Fibroblast of skin of abdomen (primary cell): ENCODE measurements at regions not wholly inside any gene's neighbourhood (a gene's known extent, or its start where the extent isn't known, plus 50 kb on each side); places are given as distances from the start of the nearest gene placed in this dataset.
A peak's percentile ranks its signal among the peaks of the same experiment; 100 is the strongest.

Source experiments
- DNase-seq: peaks from one replicate; pipeline ENCODE4 v3.0.0-alpha.2; 2013

DNA sequence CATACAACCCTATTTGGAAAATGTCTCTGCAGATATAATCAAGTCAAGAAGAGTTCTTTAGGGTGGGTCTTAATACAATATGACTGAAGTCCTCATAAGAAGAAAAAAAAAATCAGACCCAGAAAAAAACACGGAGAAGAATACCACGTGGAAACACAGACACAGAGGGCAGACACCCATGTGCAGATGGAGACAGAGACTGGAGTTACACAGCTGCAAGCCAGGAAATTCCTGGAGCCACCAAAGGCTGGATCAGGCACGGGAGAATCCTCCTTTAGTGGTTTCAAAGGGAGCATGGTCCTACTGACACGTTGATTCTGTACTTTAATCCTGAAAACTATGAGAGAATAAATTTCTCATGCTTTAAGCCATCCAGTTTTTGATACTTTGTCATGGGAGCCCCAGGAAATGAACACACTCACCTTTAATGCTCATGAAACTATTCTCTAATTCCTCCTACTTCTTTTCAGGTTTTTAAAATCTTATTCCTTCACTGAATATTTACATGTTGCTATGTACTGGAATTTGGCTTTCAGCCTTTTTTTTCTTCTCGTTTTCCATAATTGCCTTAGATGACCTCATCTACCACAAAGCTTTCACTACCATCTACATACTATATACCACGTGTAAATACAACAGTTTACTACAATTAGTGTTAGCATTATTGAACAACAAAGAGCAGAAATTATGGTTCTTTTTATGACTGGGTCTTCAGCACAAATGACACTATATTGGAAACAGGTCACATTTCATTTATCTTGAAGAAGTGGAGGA is 529.1 kb downstream of the IRS1 start:
- DNase-seq, result no peak

DNA sequence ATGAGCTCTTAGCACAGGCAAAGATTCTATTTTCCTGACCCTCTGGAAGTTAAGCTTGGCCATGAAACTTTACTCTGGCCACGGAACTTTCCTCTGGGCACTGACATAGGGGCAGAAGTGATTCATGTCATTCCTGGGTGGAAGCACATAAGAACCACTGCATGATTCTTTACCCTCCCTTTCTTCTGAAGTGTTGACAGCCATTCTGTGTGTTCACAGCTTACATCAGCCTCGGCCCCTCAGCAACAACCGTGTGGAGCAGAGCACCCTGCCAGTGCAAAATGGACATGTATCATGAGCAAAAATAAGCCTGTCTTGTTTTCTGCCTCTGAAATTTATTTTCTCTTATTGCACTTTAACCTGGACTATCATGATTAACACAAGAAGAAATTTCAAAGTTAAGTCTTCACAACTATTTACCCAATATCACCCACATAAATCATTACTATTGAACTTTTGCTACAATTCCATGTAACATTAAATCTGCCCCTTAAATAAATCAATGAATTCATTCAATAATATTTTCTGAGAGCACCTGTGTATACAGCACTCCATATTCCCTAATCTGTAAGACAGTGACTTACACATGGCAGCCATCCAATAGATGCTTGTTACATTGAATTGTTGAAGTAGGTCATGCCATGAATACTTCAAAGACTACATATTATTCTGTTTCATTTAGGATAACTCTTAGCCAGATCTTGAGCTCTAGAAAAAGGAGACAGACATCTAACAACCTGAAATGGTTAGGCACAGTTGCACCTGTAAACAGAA is 531.9 kb downstream of the IRS1 start:
- peak; percentile 44 for DNase-seq

DNA sequence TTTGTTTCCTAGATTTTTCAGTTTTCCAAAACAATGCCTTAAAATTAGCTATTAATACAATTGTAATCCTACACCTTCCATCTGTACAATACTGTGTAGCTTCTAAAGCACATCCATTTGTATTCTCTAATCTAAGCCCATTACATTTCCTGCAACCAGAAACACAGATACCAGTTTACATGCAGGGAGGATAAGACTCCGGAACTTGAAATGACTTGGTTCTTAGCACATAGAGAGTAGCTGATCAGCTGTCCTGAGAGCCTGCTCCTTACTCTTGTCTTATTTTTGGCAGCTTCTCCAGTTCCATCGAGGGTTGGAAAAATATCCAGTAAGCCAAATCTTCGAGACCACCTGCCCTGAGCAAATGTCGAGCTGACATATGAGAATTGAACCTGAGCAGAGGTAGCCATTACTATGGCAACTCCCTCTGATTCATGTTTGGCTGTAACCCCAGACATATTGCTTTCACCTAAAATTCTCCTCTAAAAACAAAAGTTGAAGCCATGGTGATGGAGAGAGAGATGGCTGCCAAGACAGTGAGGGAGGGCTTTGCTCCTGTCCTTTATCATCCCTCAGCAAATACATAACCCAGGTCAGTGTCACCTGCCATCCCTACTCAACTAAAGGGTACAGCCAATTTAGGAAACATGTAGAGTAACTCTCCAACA is 542.8 kb downstream of the IRS1 start:
- no peak for DNase-seq

DNA sequence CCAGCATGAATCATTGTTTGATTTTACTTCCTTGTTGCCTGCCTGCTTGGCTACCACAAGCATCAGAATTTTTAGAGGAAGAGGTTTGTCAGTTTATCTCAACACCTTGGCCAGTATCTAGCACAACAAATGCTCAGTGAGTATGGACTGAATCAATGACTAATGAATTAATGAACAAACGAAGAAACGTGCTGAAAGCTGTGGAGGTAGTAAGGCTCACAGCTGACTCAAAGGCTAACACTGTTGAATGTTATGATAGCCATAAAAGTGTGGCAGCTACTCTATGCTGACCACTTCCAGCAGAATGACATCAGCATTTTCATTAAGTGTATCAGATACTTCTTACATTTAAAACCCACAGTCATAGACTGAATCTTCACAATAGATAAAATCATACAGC is 543.4 kb downstream of the IRS1 start:
- peak; percentile 39 for DNase-seq

DNA sequence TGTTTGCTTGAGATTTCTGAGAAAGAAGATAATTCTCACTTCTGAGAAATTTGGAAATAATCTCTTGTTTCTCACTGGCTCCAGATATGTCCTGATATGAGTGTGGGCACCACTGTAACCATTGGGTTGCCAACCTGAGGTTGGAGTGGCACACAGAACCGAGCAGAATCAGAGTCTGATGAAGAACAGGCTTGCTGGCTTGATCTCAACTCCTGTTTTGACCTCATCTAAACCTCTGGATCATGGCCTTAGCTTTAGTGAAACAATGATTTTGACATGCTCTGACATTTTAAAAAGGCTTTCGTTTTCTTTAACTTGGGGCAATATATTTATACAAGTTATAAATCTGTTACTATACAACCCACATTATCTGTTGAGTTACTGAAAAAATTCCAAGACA is 548.0 kb downstream of the IRS1 start:
- no peak for DNase-seq

DNA sequence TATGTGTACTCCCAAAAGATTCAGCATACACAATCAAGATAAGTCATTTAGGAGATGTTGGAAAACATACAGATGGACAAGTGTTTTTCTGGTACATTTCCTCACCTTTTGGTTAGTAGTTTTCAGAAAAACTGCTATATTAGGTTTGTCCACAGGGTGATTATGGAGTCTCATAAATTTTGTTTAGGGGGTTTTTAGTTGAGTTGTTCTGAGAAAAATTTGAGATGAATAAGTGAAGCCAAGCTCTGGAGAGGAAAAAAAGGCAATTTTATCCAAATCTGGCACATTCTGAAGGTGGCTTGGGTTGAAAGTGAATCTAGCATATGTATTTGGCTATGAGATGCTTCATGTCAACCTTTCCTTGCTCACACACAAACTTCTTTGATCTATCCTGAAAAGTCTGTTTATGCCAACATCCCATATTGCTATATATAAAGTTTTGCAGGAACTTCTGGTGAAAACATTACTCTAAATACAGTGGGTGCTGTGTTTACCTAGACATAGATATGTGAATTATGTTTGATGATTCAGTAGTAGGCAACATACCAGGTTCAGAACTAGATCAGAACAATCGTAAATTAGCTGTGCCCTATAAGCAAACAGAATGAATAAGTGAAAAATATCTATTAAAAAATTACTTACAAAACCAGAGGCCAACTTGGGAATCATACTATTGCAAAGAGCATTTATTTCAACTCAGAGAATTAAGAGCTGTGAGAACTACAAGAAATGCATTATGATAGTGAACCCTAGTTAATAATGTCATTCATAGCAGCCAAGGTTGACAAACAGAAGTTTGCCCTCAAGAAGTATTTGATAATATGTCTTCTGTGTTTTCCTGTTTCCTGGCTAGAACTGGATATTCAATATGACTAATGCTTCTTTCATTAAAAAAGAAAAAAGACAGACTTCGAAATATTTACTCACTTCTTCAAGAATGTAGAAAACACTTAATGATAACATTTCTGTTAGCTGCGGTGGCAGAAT is 552.0 kb downstream of the IRS1 start:
- no peak for DNase-seq

DNA sequence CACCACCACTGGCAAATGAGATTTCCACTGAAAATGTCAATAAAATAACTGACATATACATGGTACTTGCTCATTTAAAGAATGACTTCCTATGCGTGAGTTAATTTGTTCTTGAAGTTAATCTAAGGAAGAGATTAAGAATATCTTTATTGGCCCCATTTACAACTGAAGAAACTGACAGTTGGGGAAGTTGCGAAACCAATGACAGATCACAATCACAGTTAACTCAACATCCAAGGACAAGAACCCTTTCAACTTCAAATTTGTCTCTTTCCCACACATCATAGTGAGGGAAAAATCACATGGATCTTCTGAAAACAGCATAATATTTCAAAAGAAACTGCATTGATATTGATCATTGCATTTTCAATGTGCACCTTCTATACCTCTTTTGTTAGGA is 565.4 kb downstream of the IRS1 start:
- DNase-seq, result no peak

DNA sequence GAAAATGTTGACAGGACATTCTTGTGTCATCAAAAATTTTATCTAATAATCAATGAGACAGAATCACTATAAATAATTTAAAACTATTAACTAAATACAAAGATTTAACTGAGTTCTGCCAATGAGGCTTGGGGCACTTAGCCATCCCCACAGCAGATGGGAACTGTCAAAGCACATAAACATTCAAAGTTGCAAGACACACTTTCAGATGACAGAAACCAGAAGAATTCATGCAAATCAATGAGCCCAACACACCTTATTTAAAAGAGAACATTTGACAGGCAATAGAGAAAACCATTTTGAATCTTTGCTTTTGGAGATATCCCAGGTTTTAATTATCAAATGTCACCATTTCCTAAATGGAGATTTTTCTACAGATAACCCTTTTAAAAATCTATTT is 566.2 kb downstream of the IRS1 start:
- DNase-seq, result no peak

DNA sequence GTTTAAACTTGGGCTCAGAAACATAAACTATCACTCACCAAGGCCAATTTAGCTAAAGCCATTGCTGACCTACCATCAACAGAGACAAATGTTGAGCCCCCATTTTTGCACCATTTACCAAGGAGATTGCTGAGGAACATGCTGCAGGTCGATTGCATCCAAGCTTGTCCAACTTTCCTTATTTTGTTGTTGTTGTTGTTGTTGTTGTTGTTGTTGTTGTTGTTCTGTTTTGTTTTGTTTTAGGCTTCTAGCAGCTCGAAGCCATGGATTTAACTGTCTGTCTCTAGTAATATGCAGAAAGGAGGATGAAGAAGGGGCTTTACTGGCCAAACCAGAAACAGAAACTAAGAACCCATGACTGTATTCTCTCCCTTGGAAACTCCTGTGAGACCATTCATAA is 571.5 kb downstream of the IRS1 start:
- no peak for DNase-seq

DNA sequence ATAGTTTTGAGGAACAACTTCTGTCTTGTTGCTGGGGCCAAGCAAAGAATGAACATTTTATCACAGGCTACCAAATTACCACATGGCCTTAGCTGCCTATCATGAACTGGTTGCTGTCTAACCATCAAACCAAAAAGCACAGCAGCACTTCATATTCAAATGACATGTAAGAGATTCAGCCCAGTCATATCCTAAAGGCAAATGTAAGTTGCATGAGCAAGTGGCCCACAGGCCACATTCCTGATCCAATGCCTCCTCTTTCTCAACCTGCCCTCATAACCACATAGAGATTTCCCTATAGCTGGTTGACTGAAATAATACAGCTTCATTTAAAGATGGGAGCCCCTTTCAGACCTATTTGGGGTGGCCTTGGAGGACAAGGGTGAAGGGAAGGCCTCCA is 572.3 kb downstream of the IRS1 start:
- DNase-seq, result no peak

DNA sequence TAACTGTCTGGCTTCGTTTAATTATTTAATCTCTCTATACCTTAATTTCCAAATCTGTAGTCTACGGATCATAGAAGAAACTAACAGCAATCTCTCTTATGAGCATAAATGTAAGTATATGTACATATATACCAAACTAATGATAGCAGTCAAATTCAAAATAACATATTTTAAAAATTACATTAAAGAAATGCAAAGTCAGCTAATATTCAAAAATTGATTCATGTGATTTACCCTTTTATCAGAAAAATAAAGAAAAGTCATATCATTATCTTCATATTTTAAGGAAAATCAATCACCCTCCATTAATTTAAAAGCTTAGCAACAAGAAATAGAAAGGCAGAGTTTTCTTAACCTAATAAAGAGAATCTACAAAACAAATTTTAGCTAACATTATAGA is 575.9 kb downstream of the IRS1 start:
- DNase-seq, result no peak

DNA sequence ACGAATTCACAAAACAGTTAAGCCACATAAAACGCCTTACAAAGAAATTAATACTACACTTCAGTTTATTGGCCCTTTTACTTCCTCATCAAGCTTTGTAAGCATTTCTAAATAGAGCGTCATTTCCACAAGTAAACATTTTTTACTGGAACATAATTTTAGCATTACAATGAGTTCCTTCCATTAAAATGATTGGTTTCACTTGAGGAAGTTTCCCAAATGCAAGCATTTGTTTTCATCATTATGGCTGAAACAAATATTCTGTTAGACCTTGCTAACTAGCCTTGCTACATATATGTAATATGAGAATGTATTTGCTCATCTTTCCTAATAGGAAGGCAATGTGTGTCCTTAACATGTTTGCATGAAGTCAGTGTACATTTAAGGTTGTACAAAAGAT is 579.1 kb downstream of the IRS1 start:
- DNase-seq, result no peak

DNA sequence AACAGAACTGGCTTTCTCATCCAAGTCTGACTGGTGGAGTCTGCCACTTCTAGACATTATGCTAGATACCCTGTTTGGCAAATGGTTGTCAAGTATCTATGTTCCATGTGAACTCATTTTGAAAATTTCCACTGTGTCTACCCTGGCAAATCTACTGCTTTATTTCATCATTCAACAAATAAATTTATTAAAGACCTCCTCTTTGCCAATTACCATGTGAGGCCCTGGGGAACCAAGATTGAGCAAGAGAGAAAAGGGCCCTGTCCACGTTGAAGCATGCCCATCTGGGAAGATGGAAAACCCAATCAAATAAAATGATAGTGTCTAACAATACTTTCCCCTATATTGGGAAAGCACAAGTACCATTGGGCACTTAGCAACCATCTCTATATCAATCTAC is 582.4 kb downstream of the IRS1 start:
- DNase-seq, result no peak

DNA sequence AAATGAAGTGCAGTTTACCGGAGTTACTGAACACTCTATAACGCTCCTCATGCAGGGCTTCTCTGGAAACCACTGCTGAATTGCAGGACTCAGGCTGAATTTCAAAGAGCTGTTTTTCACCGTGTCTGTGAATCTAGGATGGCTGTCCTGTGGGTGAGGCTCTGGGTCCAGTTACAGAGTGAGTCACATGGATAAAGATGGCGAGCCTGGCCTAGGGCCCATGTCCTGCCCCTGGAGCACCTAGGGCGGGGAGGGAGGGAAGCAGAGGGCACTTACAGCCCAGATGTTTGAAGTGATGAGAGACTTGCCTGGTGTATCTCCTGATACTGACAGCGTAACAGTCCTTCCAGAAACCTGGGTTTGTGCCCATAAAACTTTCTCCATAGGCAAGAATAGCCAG is 583.0 kb downstream of the IRS1 start:
- DNase-seq, result no peak

DNA sequence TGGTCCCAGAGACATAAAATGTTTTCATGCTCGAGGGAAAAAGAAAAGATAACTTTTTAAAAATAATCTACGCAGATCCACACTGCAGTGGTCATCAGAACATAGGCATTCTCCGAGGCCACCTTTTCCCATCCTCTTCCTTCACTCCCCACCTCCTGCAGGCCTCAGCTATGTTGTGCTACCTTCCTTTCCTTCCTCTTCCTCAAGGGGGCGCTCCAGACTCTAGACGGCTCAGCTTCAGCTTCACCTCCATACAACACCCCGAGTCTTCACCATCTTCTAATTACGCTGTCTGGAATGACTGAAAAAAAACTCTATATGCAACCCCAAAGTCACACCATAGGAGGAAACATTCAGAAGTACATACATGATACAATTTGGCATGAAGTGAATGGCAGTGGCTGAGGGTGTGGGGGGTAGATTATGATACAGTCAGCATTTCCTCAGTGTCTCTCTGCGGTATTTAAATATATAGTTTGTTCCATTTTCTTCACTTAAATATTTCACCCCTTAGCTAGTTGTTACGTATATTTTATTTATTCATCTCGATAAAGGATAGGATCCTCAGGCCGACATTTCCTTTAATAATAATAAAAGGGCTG is 583.6 kb downstream of the IRS1 start:
- peak; percentile 62 for DNase-seq

DNA sequence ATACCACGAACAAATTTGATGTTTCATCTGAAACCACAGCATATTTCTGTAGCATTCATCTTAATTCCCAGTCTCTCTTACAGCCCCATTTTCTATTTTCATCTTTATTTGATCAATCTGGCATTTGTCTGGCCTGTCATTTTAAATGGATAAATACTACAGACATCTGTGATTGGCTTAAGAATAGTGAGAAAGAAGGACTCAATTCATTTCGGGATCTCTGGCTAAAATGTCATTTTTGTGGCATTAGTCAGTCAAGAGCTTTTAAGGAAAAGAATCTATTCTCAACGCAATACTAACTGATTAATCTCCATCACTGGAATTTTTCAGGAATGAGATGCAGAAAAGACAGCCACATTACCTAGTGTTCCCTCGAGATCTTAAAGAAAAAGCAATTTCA is 585.9 kb downstream of the IRS1 start:
- DNase-seq, result peak; percentile 98

DNA sequence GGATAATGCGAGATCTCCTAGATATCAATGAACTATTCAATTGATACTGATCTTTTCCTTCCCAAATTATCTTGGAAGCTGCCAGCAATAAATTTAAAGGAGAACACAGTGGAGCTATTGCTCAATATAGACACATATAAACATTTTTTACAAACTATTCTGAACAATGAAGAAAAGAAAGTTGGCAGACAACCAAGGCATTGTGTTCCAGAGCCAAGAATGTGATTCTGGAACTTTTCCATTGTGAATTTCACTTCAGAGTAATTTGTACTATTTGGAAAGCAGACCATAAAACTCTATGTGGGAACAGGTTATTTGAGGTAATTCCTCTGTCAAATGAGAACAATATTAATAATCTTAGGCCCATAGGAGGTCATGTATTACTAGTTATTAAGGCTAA is 588.2 kb downstream of the IRS1 start:
- peak; percentile 91 for DNase-seq

DNA sequence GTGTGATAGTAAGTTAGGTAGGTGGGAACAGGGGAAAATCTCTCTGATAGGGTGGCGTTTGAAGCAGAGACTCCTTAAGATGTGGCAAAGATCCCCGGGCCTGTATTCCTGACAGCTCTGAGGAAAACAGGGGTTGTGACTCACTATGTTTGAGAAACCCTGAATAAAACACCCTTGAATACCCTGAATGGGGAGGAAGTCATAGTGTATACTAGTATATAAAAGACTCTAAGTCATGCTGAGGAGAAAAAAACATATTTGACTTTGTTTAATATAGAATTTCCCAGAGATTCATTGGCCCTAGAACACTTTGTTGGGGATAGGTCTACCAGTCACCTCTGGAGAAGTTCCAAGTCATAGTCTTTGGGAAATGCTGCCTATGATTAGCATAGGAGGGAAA is 590.9 kb downstream of the IRS1 start:
- no peak for DNase-seq

DNA sequence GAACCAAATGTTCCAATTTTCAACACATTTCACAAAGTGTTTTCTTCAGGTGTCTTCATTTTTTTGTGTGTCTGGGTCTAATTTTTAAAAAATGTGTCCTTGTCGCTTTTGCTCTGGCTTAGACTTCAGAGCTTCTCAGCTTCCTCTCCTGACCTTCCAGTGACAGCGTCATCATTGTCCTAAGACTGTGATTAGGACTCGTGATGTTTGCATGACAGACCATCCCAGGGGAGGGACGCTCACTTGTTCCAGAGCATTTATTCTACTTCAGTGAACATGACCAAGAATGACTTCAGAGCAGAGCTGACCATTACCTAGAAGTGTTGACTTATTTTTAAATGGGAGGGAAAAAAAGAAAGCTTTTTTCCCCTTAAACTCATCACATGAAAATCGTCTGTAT is 591.9 kb downstream of the IRS1 start:
- DNase-seq, result no peak

DNA sequence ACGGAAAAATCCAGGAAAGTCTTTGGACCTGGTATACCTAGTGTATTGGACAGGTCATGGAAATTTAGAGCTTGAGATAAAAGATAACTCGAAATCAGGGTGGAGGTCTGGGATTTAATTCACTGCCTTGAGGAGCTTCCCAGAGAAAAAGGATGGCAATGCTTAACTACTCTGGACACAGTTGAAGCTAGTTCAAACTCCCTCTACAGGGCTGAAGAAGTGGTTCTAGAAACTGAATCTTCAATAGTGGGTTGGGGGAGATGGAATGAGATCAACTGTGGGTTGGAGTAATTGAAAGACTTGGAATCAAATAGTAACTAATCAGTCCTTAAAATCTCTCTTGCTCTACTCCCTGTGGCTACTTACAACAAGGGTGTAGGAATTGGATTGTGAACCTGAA is 600.1 kb downstream of the IRS1 start:
- DNase-seq, result no peak

DNA sequence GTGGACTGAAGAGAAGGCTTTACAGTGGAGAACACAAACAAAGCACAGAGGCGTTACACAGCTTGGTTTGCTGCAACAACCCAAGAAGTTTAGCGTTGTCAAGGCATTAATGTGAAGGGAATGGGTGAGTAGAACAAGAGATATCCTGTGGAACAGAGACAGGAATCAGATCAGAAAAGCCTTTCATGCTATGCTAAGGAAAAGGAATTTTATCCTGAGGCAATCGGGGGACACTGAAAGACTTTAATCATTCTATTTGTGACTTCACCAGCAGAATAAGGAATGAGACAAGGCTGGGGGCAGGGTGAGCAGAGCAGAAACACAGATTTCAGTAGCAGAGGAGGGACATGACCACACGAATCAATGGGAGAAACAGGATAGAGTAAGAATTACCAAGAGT is 600.7 kb downstream of the IRS1 start:
- DNase-seq, result no peak
